K562 (cell line): ENCODE measurements at regions not wholly inside any gene's neighbourhood (a gene's known extent, or its start where the extent isn't known, plus 50 kb on each side); places are given as distances from the start of the nearest gene placed in this dataset.

Experiments
- ATAC-seq: fragments of 200-7000 bp; cut with Tn5 transposase; 3 replicates; pipeline ENCODE4 v1.9.1; 2020; ENCODE audit warnings: moderate library complexity
- BruUV-seq: library from RNA; stranded (reverse); fragments of 400-500 nt; replicated peaks from 2 replicates; lab custom pipeline; 2021; lab: Mats Ljungman, UMichigan
- CTCF ChIA-PET: fragments of 300-600 bp; formaldehyde crosslinking; extraction: SDS; loops from one replicate; lab custom pipeline; 2021; ENCODE audit warnings: low intra/inter-chr PET ratio; lab: Yijun Ruan, JAX
- POLR2A ChIA-PET: fragments of 300-600, 350-650 bp; sonication (Branson Sonifier 250); formaldehyde crosslinking; extraction: SDS; loops from one replicate; lab custom pipeline; 2021; ENCODE audit warnings: antibody characterized with exemption, inconsistent platforms; lab: Yijun Ruan, JAX
- DNase-seq, 4 experiments: peaks; one replicate each; pipeline versions ENCODE4 v3.0.0 to v3.0.0-alpha.2; 2011 to 2018; ENCODE audit warnings: low spot score in 3 of 4, mixed read lengths in 3 of 4; ENCODE audit errors: extremely low read depth in 1 of 4
- FAIRE-seq: peaks from 2 replicates; lab custom pipeline; 2011; peaks lifted over from hg19 to GRCh38; lab: Jason Lieb, UNC
- H2AFZ ChIP-seq: 2 replicates; pipeline ENCODE4 v1.6.0; 2011; ENCODE audit warnings: low read depth, low read length, control low read depth, inconsistent platforms
- H3K27ac ChIP-seq: fragments of 200-600 bp; 3 replicates; pipeline ENCODE4 v1.8.0; 2011; ENCODE audit warnings: low read depth, mild to moderate bottlenecking, control low read depth, inconsistent platforms, low read length, moderate library complexity, mixed read lengths; ENCODE audit errors: extremely low read depth
- H3K27me3 ChIP-seq, 2 experiments: fragments of 300-600 bp in 1 of 2; 2 replicates in 1 of 2; 3 replicates in 1 of 2; pipeline versions ENCODE4 v1.6.0 to v1.8.0; 2011; ENCODE audit warnings: inconsistent platforms in 2 of 2, low read length in 2 of 2, mild to moderate bottlenecking in 1 of 2, mixed read lengths in 1 of 2, moderate library complexity in 1 of 2; ENCODE audit not compliant: control insufficient read depth in 2 of 2, insufficient read depth in 2 of 2
- H3K36me3 ChIP-seq: fragments of 300-600 bp; 3 replicates; pipeline ENCODE4 v1.8.0; 2011; ENCODE audit warnings: mild to moderate bottlenecking, low read length, inconsistent platforms; ENCODE audit not compliant: control insufficient read depth, insufficient read depth
- H3K4me1 ChIP-seq, 2 experiments: fragments of 200-600 bp in 1 of 2; replicated peaks in 1 of 2; 2 replicates in 1 of 2; 3 replicates in 1 of 2; pipeline versions ENCODE4 v1.5.1 to v1.8.0; 2011; ENCODE audit warnings: inconsistent platforms in 2 of 2, low read length in 2 of 2, mild to moderate bottlenecking in 1 of 2, mixed read lengths in 1 of 2, moderate library complexity in 1 of 2; ENCODE audit not compliant: control insufficient read depth in 2 of 2, insufficient read depth in 2 of 2
- H3K4me2 ChIP-seq: 2 replicates; pipeline ENCODE4 v1.6.1; 2011; ENCODE audit warnings: low read length, control low read depth, inconsistent platforms, mixed read lengths; ENCODE audit not compliant: insufficient read depth
- H3K4me3 ChIP-seq: fragments of 200-600 bp; sonication (generic), shearing (Covaris generic); 2 replicates; pipeline ENCODE4 v1.5.1; 2016; ENCODE audit warnings: control low read depth, inconsistent platforms
- H3K79me2 ChIP-seq: fragments of 200-600 bp; 3 replicates; pipeline ENCODE4 v1.8.0; 2011; ENCODE audit warnings: low read length, inconsistent platforms; ENCODE audit not compliant: control insufficient read depth, insufficient read depth
- H3K9ac ChIP-seq, 2 experiments: 2 replicates each; pipeline versions ENCODE4 v1.6.0 to v1.6.1; 2011; ENCODE audit warnings: low read depth in 2 of 2, low read length in 2 of 2, control low read depth in 1 of 2, inconsistent platforms in 1 of 2, mild to moderate bottlenecking in 1 of 2, mixed read lengths in 1 of 2; ENCODE audit not compliant: insufficient read depth in 1 of 2
- H3K9me1 ChIP-seq: one replicate; pipeline ENCODE4 v1.6.0; 2011; ENCODE audit warnings: inconsistent platforms, mild to moderate bottlenecking, low read length, moderate library complexity; ENCODE audit not compliant: control insufficient read depth, insufficient read depth
- H3K9me3 ChIP-seq: replicated peaks from 2 replicates; pipeline ENCODE4 v1.5.1; 2011; ENCODE audit warnings: low read depth, low read length, inconsistent platforms; ENCODE audit not compliant: control insufficient read depth, insufficient read depth
- H4K20me1 ChIP-seq: replicated peaks from 2 replicates; pipeline ENCODE4 v1.6.1; 2011; ENCODE audit warnings: low read length, inconsistent platforms, mixed read lengths; ENCODE audit not compliant: control insufficient read depth, insufficient read depth
- CCAR2 ChIP-seq: fragments of 200-400 bp; formaldehyde crosslinking; IDR thresholded peaks from 2 replicates; pipeline ENCODE4 v1.6.1; 2017; ENCODE audit warnings: mild to moderate bottlenecking, low read depth, low read length
- CREB1 ChIP-seq, 2 experiments: sonication (generic) in 1 of 2; formaldehyde crosslinking in 1 of 2; IDR thresholded peaks; 2 replicates each; pipeline versions ENCODE4 v1.6.1 to v1.8.0; 2012 to 2022; ENCODE audit warnings: inconsistent platforms in 1 of 2, mild to moderate bottlenecking in 1 of 2, missing genetic modification reagents in 1 of 2, moderate library complexity in 1 of 2
- FUS ChIP-seq: fragments of 200-400 bp; formaldehyde crosslinking; optimal IDR thresholded peaks from 2 replicates; pipeline ENCODE3; 2017; ENCODE audit warnings: low read depth, low read length
- JUN ChIP-seq, 2 experiments: sonication (generic) in 1 of 2; formaldehyde crosslinking in 1 of 2; IDR thresholded peaks; 2 replicates each; pipeline versions ENCODE4 v1.6.1 to v1.8.0; 2012 to 2022; ENCODE audit warnings: borderline replicate concordance in 2 of 2, mild to moderate bottlenecking in 2 of 2, improper control_type of control experiment in 1 of 2, low read depth in 1 of 2, low read length in 1 of 2, missing genetic modification reagents in 1 of 2
- NFXL1 ChIP-seq: fragments of 450-650 bp; formaldehyde crosslinking; IDR thresholded peaks from 2 replicates; pipeline ENCODE4 v1.4.0; 2021; ENCODE audit warnings: mild to moderate bottlenecking
- NR2C1 ChIP-seq, 2 experiments: fragments of 450-650 bp; IDR thresholded peaks; 2 replicates each; pipeline ENCODE4 v1.6.1; 2017; ENCODE audit warnings: mild to moderate bottlenecking in 2 of 2, antibody characterized with exemption in 1 of 2, inconsistent platforms in 1 of 2, missing compliant biosample characterization in 1 of 2, missing genetic modification characterization in 1 of 2
- PHB ChIP-seq: fragments of 250-450 bp; sonication (Bioruptor Pico); IDR thresholded peaks from 2 replicates; pipeline ENCODE4 v1.5.0; 2021
- RBM22 ChIP-seq: fragments of 200-400 bp; formaldehyde crosslinking; IDR thresholded peaks from 2 replicates; pipeline ENCODE4 v1.6.1; 2018; ENCODE audit warnings: low read length, low read depth; ENCODE audit not compliant: poor library complexity, severe bottlenecking
- SP2 ChIP-seq: IDR thresholded peaks from 2 replicates; pipeline ENCODE4 v1.6.1; 2011; ENCODE audit warnings: mild to moderate bottlenecking, low read depth, low read length, moderate library complexity; ENCODE audit not compliant: poor library complexity, severe bottlenecking; ENCODE audit errors: extremely low read depth
- TSC22D4 ChIP-seq: fragments of 450-650 bp; IDR thresholded peaks from 2 replicates; pipeline ENCODE4 v1.6.1; 2016; ENCODE audit warnings: missing genetic modification characterization, missing biosample characterization, control low read depth
- XRCC3 ChIP-seq: fragments of 450-650 bp; IDR thresholded peaks from 2 replicates; pipeline ENCODE4 v1.6.1; 2017; ENCODE audit warnings: mild to moderate bottlenecking, moderate library complexity
- ZNF24 ChIP-seq: fragments of 450-650 bp; IDR thresholded peaks from 2 replicates; pipeline ENCODE4 v1.6.1; 2016
- ZNF3 ChIP-seq: fragments of 250-450 bp; sonication (Bioruptor Pico); IDR thresholded peaks from 2 replicates; pipeline ENCODE4 v1.5.0; 2021; ENCODE audit warnings: mild to moderate bottlenecking, moderate library complexity
- ZNF41 ChIP-seq: fragments of 250-450 bp; sonication (Bioruptor Pico); conservative IDR thresholded peaks from 2 replicates; pipeline ENCODE4 v1.4.0; 2020; ENCODE audit warnings: mild to moderate bottlenecking
- ZNF436 ChIP-seq: fragments of 250-450, 450-650 bp; sonication (Bioruptor Pico); formaldehyde crosslinking; IDR thresholded peaks from 2 replicates; pipeline ENCODE4 v1.7.0; 2020; ENCODE audit warnings: mild to moderate bottlenecking
- ZNF766 ChIP-seq: fragments of 200-800 bp; sonication (Bioruptor generic); conservative IDR thresholded peaks from 2 replicates; pipeline ENCODE4 v1.6.1; 2016; ENCODE audit warnings: missing genetic modification characterization, missing compliant biosample characterization
- in situ Hi-C: fragments of 300-500 bp; cut with MboI; formaldehyde crosslinking; loops from 4 replicates; pipeline ENCODE4 v1.15.0; 2018; ENCODE audit warnings: inconsistent platforms, mixed read lengths
- intact Hi-C: fragments of 100-400 bp; cut with micrococcal nuclease; formaldehyde crosslinking; loops from 2 replicates; pipeline ENCODE4 v1.14.2; 2022
- TF ChIP-seq, protein P1 (sequence below), 2 experiments: fragments of 450-650 bp; IDR thresholded peaks; 2 replicates each; pipeline ENCODE4 v1.6.1; 2016
- TF ChIP-seq, protein P2 (sequence below): IDR thresholded peaks from 2 replicates; pipeline ENCODE4 v1.6.1; 2012; ENCODE audit warnings: low read depth, low read length, improper control_type of control experiment, borderline replicate concordance
- TF ChIP-seq, protein P3 (sequence below), 3 experiments: fragments of 200-800 bp in 1 of 3; sonication (Bioruptor generic) in 1 of 3; sonication (generic) in 1 of 3; formaldehyde crosslinking in 1 of 3; IDR thresholded peaks; 2 replicates each; pipeline versions ENCODE4 v1.6.1 to v1.8.0; 2016 to 2022; ENCODE audit warnings: mild to moderate bottlenecking in 2 of 3, missing compliant biosample characterization in 2 of 3, missing genetic modification characterization in 2 of 3, missing genetic modification reagents in 1 of 3

DNA sequence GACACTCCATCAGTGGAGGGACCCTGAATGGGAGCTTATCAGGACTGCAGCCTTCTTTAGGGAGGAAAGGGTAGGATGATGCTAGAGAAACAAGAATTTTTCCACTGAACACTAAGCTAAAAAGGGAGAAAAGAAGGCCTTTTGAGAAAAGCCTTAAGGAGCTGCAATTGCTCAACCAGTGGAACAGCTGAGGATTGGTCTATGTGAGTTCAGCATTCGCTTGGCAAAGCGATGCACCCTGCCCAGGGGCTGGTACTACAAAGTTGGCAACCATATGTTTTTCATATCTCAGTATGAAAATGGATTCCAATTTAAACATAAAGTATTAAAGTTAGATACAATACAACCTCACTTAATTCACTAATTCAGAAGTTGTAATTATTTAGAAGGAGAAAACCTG lies 117.8 kb upstream of the FAM20A start (continued):
- TF ChIP-seq, protein P1, sequence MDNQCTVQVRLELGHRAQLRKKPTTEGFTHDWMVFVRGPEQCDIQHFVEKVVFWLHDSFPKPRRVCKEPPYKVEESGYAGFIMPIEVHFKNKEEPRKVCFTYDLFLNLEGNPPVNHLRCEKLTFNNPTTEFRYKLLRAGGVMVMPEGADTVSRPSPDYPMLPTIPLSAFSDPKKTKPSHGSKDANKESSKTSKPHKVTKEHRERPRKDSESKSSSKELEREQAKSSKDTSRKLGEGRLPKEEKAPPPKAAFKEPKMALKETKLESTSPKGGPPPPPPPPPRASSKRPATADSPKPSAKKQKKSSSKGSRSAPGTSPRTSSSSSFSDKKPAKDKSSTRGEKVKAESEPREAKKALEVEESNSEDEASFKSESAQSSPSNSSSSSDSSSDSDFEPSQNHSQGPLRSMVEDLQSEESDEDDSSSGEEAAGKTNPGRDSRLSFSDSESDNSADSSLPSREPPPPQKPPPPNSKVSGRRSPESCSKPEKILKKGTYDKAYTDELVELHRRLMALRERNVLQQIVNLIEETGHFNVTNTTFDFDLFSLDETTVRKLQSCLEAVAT (IDR thresholded peaks at IDR 0.05): no peak
- TF ChIP-seq ZNF766 (CRISPR knock-in tag) (no peak), NFXL1 (CRISPR knock-in tag) (no peak), JUN (IDR thresholded peaks at IDR 0.05; ENCODE audit: borderline replicate concordance, low read depth, low read length) (no peak), JUN (CRISPR knock-in tag; IDR thresholded peaks at IDR 0.05; ENCODE audit: borderline replicate concordance) (no peak)

DNA sequence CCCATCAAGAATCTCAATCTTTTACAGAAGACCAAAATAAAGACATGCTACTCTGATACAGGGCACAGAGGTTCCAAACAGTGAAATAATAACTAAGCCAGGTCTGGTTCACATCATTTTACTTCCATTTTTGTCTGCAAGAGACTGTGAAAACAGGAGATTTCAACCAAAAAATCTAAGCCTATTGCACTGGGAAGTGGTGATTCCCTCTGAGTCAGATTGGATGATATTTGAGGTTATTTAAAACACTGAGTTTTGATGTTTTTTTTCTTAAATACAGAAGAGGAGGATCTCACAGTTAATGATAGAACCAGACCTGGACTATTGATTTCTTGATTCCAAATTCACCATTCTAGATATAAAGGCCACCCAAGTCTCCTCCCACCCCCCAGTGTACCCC lies 117.3 kb upstream of the FAM20A start:
- no peaks in the 10 kb centered on the region for H3K4me1 ChIP-seq
- H2AFZ ChIP-seq: no peak overlapping the region
- ATAC-seq (no peak), DNase-seq (no peak), FAIRE-seq (no peak)
- no peaks in the 10 kb centered on the region for H3K79me2 ChIP-seq
- no TSS peak for BruUV-seq
- in situ Hi-C loops: no loop called here
- H3K9me1 ChIP-seq: no peaks in the 10 kb centered on the region
- no peak overlapping the region for H3K4me2 ChIP-seq
- ChIA-PET CTCF (no interaction called here), POLR2A (no interaction called here)
- H3K4me3 ChIP-seq: no peak overlapping the region
- H3K27ac ChIP-seq: no peak overlapping the region
- H3K9me3 ChIP-seq: no peaks in the 10 kb centered on the region
- H3K27me3 ChIP-seq: no peaks in the 10 kb centered on the region
- no peaks in the 10 kb centered on the region for H4K20me1 ChIP-seq
- no peaks in the 10 kb centered on the region for H3K36me3 ChIP-seq
- H3K9ac ChIP-seq: no peak overlapping the region
- intact Hi-C loops: no loop called here
- TF ChIP-seq ZNF41 (CRISPR knock-in tag) (no peak), ZNF3 (CRISPR knock-in tag) (no peak), CCAR2 (no peak), SP2 (no peak), ZNF436 (no peak), ZNF24 (no peak), XRCC3 (no peak), TSC22D4 (tag) (no peak), FUS (no peak), PHB (CRISPR knock-in tag) (no peak), RBM22 (no peak), CREB1 (IDR thresholded peaks at IDR 0.05) (no peak), CREB1 (CRISPR knock-in tag; IDR thresholded peaks at IDR 0.05) (no peak), NR2C1 (IDR thresholded peaks at IDR 0.05) (no peak), NR2C1 (tag; IDR thresholded peaks at IDR 0.05) (no peak)
- TF ChIP-seq, protein P2, sequence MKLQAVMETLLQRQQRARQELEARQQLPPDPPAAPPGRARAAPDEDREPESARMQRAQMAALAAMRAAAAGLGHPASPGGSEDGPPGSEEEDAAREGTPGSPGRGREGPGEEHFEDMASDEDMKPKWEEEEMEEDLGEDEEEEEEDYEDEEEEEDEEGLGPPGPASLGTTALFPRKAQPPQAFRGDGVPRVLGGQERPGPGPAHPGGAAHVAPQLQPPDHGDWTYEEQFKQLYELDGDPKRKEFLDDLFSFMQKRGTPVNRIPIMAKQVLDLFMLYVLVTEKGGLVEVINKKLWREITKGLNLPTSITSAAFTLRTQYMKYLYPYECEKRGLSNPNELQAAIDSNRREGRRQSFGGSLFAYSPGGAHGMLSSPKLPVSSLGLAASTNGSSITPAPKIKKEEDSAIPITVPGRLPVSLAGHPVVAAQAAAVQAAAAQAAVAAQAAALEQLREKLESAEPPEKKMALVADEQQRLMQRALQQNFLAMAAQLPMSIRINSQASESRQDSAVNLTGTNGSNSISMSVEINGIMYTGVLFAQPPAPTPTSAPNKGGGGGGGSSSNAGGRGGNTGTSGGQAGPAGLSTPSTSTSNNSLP: no peak
- TF ChIP-seq, protein P3, sequence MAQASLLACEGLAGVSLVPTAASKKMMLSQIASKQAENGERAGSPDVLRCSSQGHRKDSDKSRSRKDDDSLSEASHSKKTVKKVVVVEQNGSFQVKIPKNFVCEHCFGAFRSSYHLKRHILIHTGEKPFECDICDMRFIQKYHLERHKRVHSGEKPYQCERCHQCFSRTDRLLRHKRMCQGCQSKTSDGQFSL (CRISPR knock-in tag; IDR thresholded peaks at IDR 0.05): no peak
- TF ChIP-seq, protein P3 (tag; IDR thresholded peaks at IDR 0.05): no peak
